DND-41 (cell line): ENCODE measurements at regions not wholly inside any gene's neighbourhood (a gene's known extent, or its start where the extent isn't known, plus 50 kb on each side); places are given as distances from the start of the nearest gene placed in this dataset.
"Not testable (repeated sequence)": the region's sequence is repeated elsewhere in the genome, so short reads cannot be mapped to it uniquely, and the experiment has no call there.

ENCODE experiments used
- ATAC-seq: fragments of 200-7000 bp; cut with Tn5 transposase; 3 replicates; pipeline ENCODE4 v1.9.1; 2021; ENCODE audit warnings: low read depth; ENCODE audit not compliant: insufficient read depth
- DNase-seq: peaks from one replicate; pipeline ENCODE4 v3.0.0-alpha.2; 2020
- H2AFZ ChIP-seq: 2 replicates; pipeline ENCODE4 v1.6.0; 2012; ENCODE audit warnings: low read depth, low read length
- H3K27ac ChIP-seq: 2 replicates; pipeline ENCODE4 v1.5.1; 2012; ENCODE audit warnings: low read length, inconsistent platforms
- H3K27me3 ChIP-seq: fragments of 200-600 bp; sonication (generic); 2 replicates; pipeline ENCODE4 v1.6.0; 2012; ENCODE audit warnings: low read length, mild to moderate bottlenecking, inconsistent platforms; ENCODE audit not compliant: insufficient read depth, poor library complexity
- H3K36me3 ChIP-seq: 2 replicates; pipeline ENCODE4 v1.5.1; 2012; ENCODE audit warnings: low read length, inconsistent platforms; ENCODE audit not compliant: insufficient read depth
- H3K4me1 ChIP-seq: 2 replicates; pipeline ENCODE4 v1.5.1; 2012; ENCODE audit warnings: mild to moderate bottlenecking, low read length; ENCODE audit not compliant: insufficient read depth
- H3K4me2 ChIP-seq: 2 replicates; pipeline ENCODE4 v1.6.0; 2012; ENCODE audit warnings: mild to moderate bottlenecking, moderate library complexity, low read length, inconsistent platforms; ENCODE audit not compliant: insufficient read depth
- H3K4me3 ChIP-seq, 2 experiments: fragments of 200-600 bp in 1 of 2; shearing (Covaris generic) in 1 of 2; 2 replicates each; pipeline ENCODE4 v1.5.1; 2012 to 2016; ENCODE audit warnings: inconsistent platforms in 2 of 2, low read length in 2 of 2, mild to moderate bottlenecking in 2 of 2, low read depth in 1 of 2, moderate library complexity in 1 of 2
- H3K79me2 ChIP-seq: 2 replicates; pipeline ENCODE4 v1.6.0; 2012; ENCODE audit warnings: low read length, inconsistent platforms; ENCODE audit not compliant: insufficient read depth
- H3K9ac ChIP-seq: 2 replicates; pipeline ENCODE4 v1.6.0; 2012; ENCODE audit warnings: low read depth, mild to moderate bottlenecking, inconsistent platforms, low read length, moderate library complexity
- H3K9me3 ChIP-seq: 2 replicates; pipeline ENCODE4 v1.5.1; 2012; ENCODE audit warnings: low read length, moderate library complexity, mild to moderate bottlenecking, inconsistent platforms; ENCODE audit not compliant: insufficient read depth, severe bottlenecking
- H4K20me1 ChIP-seq: 2 replicates; pipeline ENCODE4 v1.6.0; 2012; ENCODE audit warnings: low read length; ENCODE audit not compliant: insufficient read depth
- CTCF ChIP-seq: IDR thresholded peaks from 2 replicates; pipeline ENCODE4 v1.5.1; 2012; ENCODE audit warnings: borderline replicate concordance, low read length, moderate library complexity, mild to moderate bottlenecking; ENCODE audit not compliant: poor library complexity, severe bottlenecking; ENCODE audit errors: extremely low read depth
- EZH2 ChIP-seq: IDR thresholded peaks from 3 replicates; pipeline ENCODE4 v1.6.1; 2012; ENCODE audit warnings: borderline replicate concordance, low read depth, mild to moderate bottlenecking, moderate library complexity, low read length, inconsistent platforms; ENCODE audit not compliant: severe bottlenecking

GRCh38 chr12:16788506-16789203 is 182.7 kb upstream of the LMO3 start:
- no peak for ATAC-seq
- H3K9ac ChIP-seq = no peak overlapping the region
- no peak overlapping the region for H3K4me3 ChIP-seq

GRCh38 chr12:16785953-16786352 is 180.0 kb upstream of the LMO3 start:
- TF ChIP-seq EZH2 = no peak
- TF ChIP-seq CTCF = no peak

More at GRCh38 chr12:16788506-16789203, 182.7 kb upstream of the LMO3 start:
- H2AFZ ChIP-seq = no peak overlapping the region
- no peaks in the 10 kb centered on the region for H3K9me3 ChIP-seq
- H3K27me3 ChIP-seq = no peaks in the 10 kb centered on the region
- H3K36me3 ChIP-seq = no peaks in the 10 kb centered on the region
- no peaks in the 10 kb centered on the region for H3K4me1 ChIP-seq
- no peak for DNase-seq
- no peaks in the 10 kb centered on the region for H4K20me1 ChIP-seq
- H3K79me2 ChIP-seq = no peaks in the 10 kb centered on the region
- no peak for TF ChIP-seq CTCF
- no peak for TF ChIP-seq EZH2
- H3K4me2 ChIP-seq = no peak overlapping the region
- no peak overlapping the region for H3K27ac ChIP-seq

GRCh38 chr12:16785524-16785923 is 179.6 kb upstream of the LMO3 start:
- ATAC-seq = no peak

More at GRCh38 chr12:16785953-16786352, 180.0 kb upstream of the LMO3 start:
- H3K36me3 ChIP-seq = no peaks in the 10 kb centered on the region
- H3K9me3 ChIP-seq = no peaks in the 10 kb centered on the region
- no peak overlapping the region for H3K4me3 ChIP-seq
- H3K4me2 ChIP-seq = no peak overlapping the region
- H2AFZ ChIP-seq = no peak overlapping the region
- no peaks in the 10 kb centered on the region for H4K20me1 ChIP-seq
- no peak overlapping the region for H3K9ac ChIP-seq
- no peaks in the 10 kb centered on the region for H3K27me3 ChIP-seq
- ATAC-seq (no peak), DNase-seq (no peak)
- no peaks in the 10 kb centered on the region for H3K4me1 ChIP-seq
- no peak overlapping the region for H3K27ac ChIP-seq
- H3K79me2 ChIP-seq = no peaks in the 10 kb centered on the region

GRCh38 chr12:16769129-16769528 is 163.2 kb upstream of the LMO3 start:
- not testable (repeated sequence) for H2AFZ ChIP-seq, H3K4me3 ChIP-seq, H3K27ac ChIP-seq, H3K4me2 ChIP-seq, H3K36me3 ChIP-seq, DNase-seq, H3K4me1 ChIP-seq, ATAC-seq, H3K9me3 ChIP-seq, H3K79me2 ChIP-seq, H4K20me1 ChIP-seq, H3K9ac ChIP-seq, H3K27me3 ChIP-seq

More at GRCh38 chr12:16785524-16785923, 179.6 kb upstream of the LMO3 start:
- no peak for DNase-seq
- Histone ChIP-seq H3K27me3 (no peaks in the 10 kb centered on the region), H3K79me2 (no peaks in the 10 kb centered on the region), H3K36me3 (no peaks in the 10 kb centered on the region), H3K4me3 (no peak overlapping the region), H3K9me3 (no peaks in the 10 kb centered on the region), H3K4me2 (no peak overlapping the region), H3K4me1 (no peaks in the 10 kb centered on the region), H2AFZ (no peak overlapping the region), H3K9ac (no peak overlapping the region), H3K27ac (no peak overlapping the region), H4K20me1 (no peaks in the 10 kb centered on the region)
- TF ChIP-seq EZH2 (no peak), CTCF (no peak)
